ENCODE measurements at regions not wholly inside any gene's neighbourhood (a gene's known extent, or its start where the extent isn't known, plus 50 kb on each side); places are given as distances from the start of the nearest gene placed in this dataset.
"Not testable (repeated sequence)": the region's sequence is repeated elsewhere in the genome, so short reads cannot be mapped to it uniquely, and the experiment has no call there.

GRCh38 chr2:111455016-111456015, 334.6 kb downstream of the BCL2L11 start:
- TF ChIP-seq CTCF (IDR thresholded peaks at IDR 0.05); ZFX (IDR thresholded peaks at IDR 0.05; ENCODE audit: borderline replicate concordance): not testable (repeated sequence)

All from 22Rv1 (cell line).